Kidney epithelial cell (primary cell): ENCODE measurements at regions not wholly inside any gene's neighbourhood (a gene's known extent, or its start where the extent isn't known, plus 50 kb on each side); places are given as distances from the start of the nearest gene placed in this dataset.

Source experiments
- DNase-seq: peaks from one replicate; pipeline ENCODE4 v3.0.0-alpha.2; 2010; ENCODE audit warnings: low read depth
- H3K27me3 ChIP-seq: 2 replicates; pipeline ENCODE4 v1.6.0; 2011; ENCODE audit warnings: low read length; ENCODE audit not compliant: control insufficient read depth, insufficient read depth
- H3K36me3 ChIP-seq: 2 replicates; pipeline ENCODE4 v1.5.1; 2011; ENCODE audit warnings: low read length; ENCODE audit not compliant: control insufficient read depth, insufficient read depth
- H3K4me3 ChIP-seq: 2 replicates; pipeline ENCODE4 v1.5.1; 2011; ENCODE audit warnings: low read depth, mild to moderate bottlenecking, control low read depth, low read length
- CTCF ChIP-seq: IDR thresholded peaks from 2 replicates; pipeline ENCODE4 v1.5.1; 2011; ENCODE audit warnings: mild to moderate bottlenecking, moderate library complexity, low read length, control low read depth, inconsistent platforms; ENCODE audit not compliant: insufficient read depth, poor library complexity, severe bottlenecking

- TF ChIP-seq CTCF, result no peak
- Histone ChIP-seq H3K4me3 (no peak overlapping the region), H3K36me3 (no peaks in the 10 kb centered on the region), H3K27me3 (no peaks in the 10 kb centered on the region)
- DNase-seq, result no peak
Observed at GRCh38 chr5:143652108-143652700, 159.8 kb upstream of the HMHB1 start.

GRCh38 chr5:143649937-143650621 lies 161.9 kb upstream of the HMHB1 start:
- no peak for DNase-seq
- no peaks in the 10 kb centered on the region for H3K36me3 ChIP-seq
- H3K27me3 ChIP-seq, result no peaks in the 10 kb centered on the region
- no peak overlapping the region for H3K4me3 ChIP-seq
- TF ChIP-seq CTCF, result no peak

- H3K4me3 ChIP-seq, result no peak overlapping the region
- H3K27me3 ChIP-seq, result no peaks in the 10 kb centered on the region
- H3K36me3 ChIP-seq, result no peaks in the 10 kb centered on the region
- no peak for TF ChIP-seq CTCF
- no peak for DNase-seq
Observed at GRCh38 chr5:143648696-143649095, 163.3 kb upstream of the HMHB1 start.

GRCh38 chr5:143646961-143647360 lies 165.0 kb upstream of the HMHB1 start:
- Histone ChIP-seq H3K4me3 (no peak overlapping the region), H3K27me3 (no peaks in the 10 kb centered on the region), H3K36me3 (no peaks in the 10 kb centered on the region)
- DNase-seq, result no peak
- TF ChIP-seq CTCF, result no peak

- DNase-seq, result no peak
- no peak for TF ChIP-seq CTCF
- no peak overlapping the region for H3K4me3 ChIP-seq
- no peaks in the 10 kb centered on the region for H3K36me3 ChIP-seq
- H3K27me3 ChIP-seq, result no peaks in the 10 kb centered on the region
Observed at GRCh38 chr5:143645356-143645755, 166.6 kb upstream of the HMHB1 start.

GRCh38 chr5:143644727-143645126 lies 167.2 kb upstream of the HMHB1 start:
- DNase-seq, result no peak
- Histone ChIP-seq H3K4me3 (no peak overlapping the region), H3K36me3 (no peaks in the 10 kb centered on the region), H3K27me3 (no peaks in the 10 kb centered on the region)
- no peak for TF ChIP-seq CTCF
